ENCODE measurements at regions not wholly inside any gene's neighbourhood (a gene's known extent, or its start where the extent isn't known, plus 50 kb on each side); places are given as distances from the start of the nearest gene placed in this dataset.
A peak's percentile ranks its signal among the peaks of the same experiment; 100 is the strongest.

DNA sequence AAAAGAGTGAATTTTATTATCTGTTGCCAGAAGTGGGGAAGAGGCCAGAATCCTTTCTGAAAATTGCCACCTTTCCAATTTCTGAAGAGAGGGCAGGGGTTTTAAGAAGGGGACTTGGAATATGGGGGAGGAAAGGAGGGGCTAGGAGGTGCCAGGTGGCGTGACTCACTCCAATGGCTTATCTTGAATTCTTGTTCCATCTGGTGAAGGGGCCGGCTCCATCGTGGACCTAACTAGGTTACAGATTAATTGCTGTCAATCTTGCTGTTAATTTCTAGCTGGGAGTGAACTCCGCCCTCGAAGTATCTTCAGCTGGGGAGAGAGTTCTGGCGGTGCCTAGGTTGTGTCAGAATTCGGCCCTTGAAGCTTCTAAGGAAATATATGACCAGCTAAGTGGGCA, 138.7 kb downstream of the YTHDC2 start:
- no peak for DNase-seq (ENCODE audit: low read depth in 4 of 4, low spot score in 3 of 4)

GRCh38 chr5:113654828-113655227, 141.3 kb downstream of the YTHDC2 start:
- DNase-seq (ENCODE audit: low read depth in 4 of 4, low spot score in 3 of 4): no peak

DNA sequence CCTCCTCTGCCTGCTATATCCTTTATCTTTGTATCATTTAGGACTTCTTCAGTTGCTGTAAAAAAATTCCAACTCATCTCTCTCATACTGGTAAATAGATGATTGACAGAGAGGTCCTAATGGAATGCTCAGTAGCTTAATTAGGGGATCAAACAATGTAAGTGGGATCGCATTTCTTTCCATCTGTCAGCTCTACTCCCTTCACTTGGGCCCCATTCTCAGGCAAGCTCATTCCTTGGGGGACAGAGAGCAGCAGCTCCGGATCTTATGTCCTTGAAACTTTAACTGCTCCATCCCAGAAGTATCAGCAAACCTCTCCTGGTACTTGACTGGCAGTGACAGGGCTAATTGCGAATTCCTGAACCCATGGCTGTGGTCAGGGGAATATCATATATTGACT, 146.7 kb downstream of the YTHDC2 start:
- DNase-seq (ENCODE audit: low read depth in 4 of 4, low spot score in 3 of 4): no peak

DNA sequence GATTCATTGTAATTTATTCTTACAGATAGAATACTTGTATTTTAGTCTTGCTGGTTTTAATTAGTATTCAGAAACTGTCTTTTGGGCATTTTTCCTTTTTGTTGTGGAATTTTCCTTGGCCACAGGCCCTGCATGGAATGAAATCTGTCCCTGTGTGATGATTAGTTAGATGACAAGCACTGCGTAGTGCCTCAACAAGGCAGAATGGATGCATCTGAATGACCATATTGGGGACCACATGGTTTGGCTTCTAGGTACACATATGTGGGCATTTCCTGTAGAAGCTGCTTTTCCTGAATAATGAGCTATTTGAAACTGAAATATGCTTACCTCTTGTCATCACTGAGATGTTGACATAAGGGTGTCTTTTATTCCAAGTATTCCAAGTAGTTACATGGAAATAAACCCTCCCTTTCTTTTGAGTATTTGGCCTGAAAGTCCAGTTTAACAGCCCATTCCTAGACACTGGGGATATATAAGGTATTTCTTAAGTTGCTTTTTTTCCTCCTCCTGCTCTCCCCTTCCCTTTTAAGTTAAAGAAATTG, 147.3 kb downstream of the YTHDC2 start:
- DNase-seq (ENCODE audit: low read depth in 4 of 4, low spot score in 3 of 4): no peak

- DNase-seq (ENCODE audit: low read depth in 4 of 4, low spot score in 3 of 4): no peak
These were observed 150.5 kb downstream of the YTHDC2 start for GRCh38 chr5:113663879-113664541.

GRCh38 chr5:113673041-113673440, 159.5 kb downstream of the YTHDC2 start:
- no peak for DNase-seq (ENCODE audit: low read depth in 4 of 4, low spot score in 3 of 4)

- DNase-seq (ENCODE audit: low read depth in 4 of 4, low spot score in 3 of 4): no peak
These were observed 161.7 kb downstream of the YTHDC2 start for GRCh38 chr5:113675166-113675565.

GRCh38 chr5:113678202-113678601, 164.7 kb downstream of the YTHDC2 start:
- no peak for DNase-seq (ENCODE audit: low read depth in 4 of 4, low spot score in 3 of 4)

DNA sequence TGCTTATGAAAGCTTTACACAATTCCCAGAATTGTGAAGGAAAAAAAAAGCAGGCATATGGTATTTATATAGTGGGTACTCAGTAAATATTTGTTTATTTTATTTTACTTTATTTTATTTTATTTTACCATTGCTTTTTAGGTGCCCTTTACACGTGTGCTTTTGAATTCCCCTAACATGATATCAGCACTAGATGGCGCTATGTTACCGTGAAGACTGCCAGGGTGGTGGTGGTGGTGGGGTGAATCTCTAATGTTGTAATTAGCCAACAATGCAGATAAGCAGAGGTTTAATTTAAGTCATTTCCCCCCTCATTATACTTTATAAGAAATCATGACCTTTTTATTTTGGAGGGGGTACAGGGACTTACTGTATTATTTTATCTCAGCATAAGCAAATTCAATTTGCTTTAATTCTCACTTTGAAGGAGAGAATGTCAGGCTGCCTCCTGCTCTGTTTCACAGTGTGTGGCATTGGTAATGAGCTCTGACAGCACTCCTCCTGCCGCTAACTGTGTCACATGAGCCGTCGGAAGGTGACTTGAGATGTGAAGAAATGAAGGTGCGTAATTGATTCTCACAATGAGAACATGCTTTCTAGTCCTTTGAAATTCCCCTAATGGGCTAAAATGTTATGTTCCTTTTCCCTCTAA, 165.6 kb downstream of the YTHDC2 start:
- peak in 3 of 4 donors; percentile 43 to 51 (median 44) for DNase-seq (ENCODE audit: low read depth in 4 of 4, low spot score in 3 of 4)

DNA sequence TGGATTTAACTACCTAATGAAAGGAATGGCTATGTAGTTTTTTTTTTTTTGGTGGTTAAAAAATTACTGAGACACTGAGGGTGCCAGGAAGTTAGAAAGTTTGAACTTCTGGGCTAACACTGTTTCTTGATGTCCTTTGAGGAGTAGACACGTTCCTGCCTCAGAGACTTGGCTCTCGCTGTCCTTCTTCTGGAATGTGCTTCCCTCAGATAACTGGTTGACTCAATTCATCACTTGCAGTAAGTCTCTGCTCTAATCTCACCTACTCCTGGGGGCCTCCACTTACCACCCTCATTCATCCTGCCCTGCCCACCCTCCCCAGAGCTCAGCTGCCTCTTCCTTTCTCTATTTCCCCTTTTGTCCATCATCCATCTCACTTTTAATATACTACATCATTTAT, 167.0 kb downstream of the YTHDC2 start:
- no peak for DNase-seq (ENCODE audit: low read depth in 4 of 4, low spot score in 3 of 4)

- DNase-seq (ENCODE audit: low read depth in 4 of 4, low spot score in 3 of 4): no peak
These were observed 169.1 kb downstream of the YTHDC2 start for GRCh38 chr5:113682497-113683136.

- DNase-seq (ENCODE audit: low read depth in 4 of 4, low spot score in 3 of 4): no peak
These were observed 169.7 kb downstream of the YTHDC2 start for GRCh38 chr5:113683211-113683610.

DNA sequence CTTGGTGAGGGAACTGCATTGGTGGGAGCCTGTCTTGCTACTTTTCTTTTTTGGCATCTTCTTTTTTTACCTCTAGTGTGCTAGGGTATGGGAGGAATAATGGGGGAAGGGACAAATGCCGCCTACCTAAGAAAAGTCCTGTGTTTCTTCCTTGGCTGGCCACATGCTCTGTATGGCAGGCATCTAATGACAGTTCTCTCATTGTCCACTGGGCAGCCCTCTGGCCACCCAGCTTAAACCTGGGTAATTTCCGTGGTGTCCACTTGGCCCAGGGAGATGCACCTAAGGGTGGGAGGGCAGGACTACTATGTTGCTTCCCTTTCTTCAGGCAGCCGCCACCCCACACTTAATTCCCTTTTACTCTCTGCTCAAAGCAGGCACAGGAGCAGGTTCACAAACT, 173.1 kb downstream of the YTHDC2 start:
- DNase-seq (ENCODE audit: low read depth in 4 of 4, low spot score in 3 of 4): no peak

DNA sequence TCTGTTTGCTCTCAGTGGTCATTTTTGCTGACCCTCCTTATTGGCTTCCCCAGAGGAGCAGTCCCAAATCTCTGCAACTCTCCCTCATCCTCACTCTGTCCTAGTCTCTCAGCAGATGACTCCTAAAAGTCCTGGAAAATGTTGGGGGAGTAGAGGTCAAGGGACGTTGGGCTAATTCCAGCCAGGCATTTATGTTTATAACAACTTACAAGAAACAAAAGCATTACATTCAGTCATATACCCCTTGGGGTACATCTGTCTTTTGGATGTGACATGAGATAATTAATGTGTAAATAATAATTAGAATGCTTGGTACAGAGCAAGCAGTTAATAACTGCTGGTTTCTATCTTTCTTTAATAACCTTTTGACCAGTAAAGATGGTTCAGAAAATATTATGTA, 176.2 kb downstream of the YTHDC2 start:
- DNase-seq (ENCODE audit: low read depth in 4 of 4, low spot score in 3 of 4): peak in 2 of 4 donors; percentile 51 to 54

DNA sequence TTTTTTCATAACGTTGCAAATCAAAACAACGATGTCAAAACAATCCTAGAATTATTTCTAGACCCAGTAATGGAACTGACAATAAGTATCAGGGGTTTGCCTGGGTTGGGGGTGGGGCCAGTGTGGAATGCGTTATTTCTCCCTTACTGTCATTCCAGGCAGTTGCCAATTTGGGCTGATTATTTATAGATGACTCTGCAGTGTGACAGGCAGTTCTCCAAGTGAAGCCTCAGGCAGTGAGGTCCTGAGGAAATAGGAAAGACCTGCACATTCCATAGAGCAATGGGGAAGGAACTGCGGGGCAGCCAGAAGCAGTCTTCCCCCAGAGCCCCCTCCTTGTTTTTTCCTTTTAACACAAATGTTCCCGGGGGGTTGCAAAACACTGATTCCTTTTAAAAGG, 179.0 kb downstream of the YTHDC2 start:
- no peak for DNase-seq (ENCODE audit: low read depth in 4 of 4, low spot score in 3 of 4)

DNA sequence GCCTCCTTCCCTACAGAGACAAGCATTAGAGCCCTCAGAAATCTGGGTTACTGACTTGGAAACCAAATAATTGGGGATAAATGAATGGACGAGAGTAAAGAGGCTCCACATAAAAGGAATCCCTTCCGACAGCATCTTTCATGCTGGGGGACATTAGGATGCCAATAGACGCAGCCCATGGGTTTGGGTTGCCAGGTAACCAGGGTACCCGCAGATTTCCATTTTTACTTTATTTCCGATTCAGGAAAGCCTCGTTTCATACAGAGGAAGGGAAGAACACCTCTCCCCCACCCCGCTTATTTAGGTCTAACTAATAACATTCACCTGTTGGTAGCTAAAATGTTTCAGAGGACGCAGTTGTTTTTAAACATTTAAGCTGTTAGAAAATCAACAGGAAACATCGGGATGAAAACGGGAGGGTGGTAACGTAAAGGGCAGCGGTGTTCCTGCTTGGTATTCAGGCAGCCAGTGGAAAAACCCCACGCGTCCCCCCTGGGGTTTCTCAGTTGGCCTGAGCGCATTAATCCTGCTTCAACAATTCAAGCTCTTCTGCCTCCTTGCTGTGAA, 179.5 kb downstream of the YTHDC2 start:
- DNase-seq (ENCODE audit: low read depth in 4 of 4, low spot score in 3 of 4): no peak

DNA sequence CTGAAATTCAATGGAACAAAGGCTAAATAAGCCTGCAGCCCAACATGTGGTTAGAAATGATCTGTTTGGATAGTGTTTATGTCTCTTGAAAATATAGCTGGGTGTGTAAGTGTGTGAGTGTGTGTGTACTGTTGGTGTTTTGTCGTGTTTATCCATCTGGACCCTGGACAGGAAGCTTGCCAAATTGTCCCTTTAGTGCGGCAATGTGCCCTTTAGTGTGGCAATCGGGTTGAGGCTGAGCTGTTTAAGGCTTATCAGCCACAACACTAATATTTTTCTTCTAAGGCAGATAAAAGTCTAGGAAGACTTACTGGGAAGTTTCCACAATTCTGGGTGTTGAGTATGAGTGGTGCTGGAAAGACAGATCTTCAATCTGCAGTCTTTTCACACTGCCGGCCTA, 180.2 kb downstream of the YTHDC2 start:
- DNase-seq (ENCODE audit: low read depth in 4 of 4, low spot score in 3 of 4): no peak

DNA sequence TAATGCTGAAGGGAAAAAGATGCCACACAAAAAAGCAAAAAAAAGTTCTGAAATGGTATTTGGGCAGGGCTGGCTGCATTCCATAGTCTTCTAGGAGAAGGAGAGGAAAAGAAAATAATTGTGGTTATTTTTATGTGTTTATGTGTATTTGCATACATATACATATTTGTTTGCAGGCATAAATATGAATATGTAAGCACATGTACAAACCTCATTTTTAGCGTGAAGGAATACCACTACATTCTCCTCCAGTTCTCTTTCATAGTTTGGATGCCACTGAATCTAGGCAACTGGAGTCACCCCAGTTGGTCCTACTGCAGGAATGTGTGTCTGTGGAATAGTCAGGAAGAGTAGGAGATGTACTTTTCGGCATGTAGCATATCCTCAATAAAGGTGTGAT, 181.1 kb downstream of the YTHDC2 start:
- DNase-seq (ENCODE audit: low read depth in 4 of 4, low spot score in 3 of 4): no peak

GRCh38 chr5:113703266-113703665, 189.8 kb downstream of the YTHDC2 start:
- no peak for DNase-seq (ENCODE audit: low read depth in 4 of 4, low spot score in 3 of 4)

DNA sequence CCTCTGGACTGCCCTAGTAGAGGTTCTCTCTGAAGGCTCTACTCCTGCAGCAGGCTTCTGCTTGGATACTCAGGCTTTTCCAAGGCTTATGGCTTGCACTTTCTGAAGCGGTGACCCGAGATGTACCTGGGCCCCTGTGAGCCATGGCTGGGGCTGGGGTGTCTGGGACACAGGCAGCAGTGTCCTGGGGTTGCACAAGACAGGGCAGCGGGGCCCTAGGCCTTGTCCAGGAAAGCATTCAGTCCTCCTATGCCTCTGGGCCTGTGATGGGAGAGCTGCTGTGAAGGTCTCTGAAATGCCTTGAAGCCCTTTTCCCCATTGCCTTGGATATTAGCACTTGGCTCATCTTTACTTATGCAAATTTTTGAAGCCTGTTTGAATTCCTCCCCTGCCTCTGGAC, 192.2 kb downstream of the YTHDC2 start:
- DNase-seq (ENCODE audit: low read depth in 4 of 4, low spot score in 3 of 4): no peak

- no peak for DNase-seq (ENCODE audit: low read depth in 4 of 4, low spot score in 3 of 4)
These were observed 199.6 kb downstream of the YTHDC2 start for GRCh38 chr5:113713051-113713450.

Measured in right renal pelvis (tissue), 4 donors.